ENCODE measurements at regions not wholly inside any gene's neighbourhood (a gene's known extent, or its start where the extent isn't known, plus 50 kb on each side); places are given as distances from the start of the nearest gene placed in this dataset.

DNA sequence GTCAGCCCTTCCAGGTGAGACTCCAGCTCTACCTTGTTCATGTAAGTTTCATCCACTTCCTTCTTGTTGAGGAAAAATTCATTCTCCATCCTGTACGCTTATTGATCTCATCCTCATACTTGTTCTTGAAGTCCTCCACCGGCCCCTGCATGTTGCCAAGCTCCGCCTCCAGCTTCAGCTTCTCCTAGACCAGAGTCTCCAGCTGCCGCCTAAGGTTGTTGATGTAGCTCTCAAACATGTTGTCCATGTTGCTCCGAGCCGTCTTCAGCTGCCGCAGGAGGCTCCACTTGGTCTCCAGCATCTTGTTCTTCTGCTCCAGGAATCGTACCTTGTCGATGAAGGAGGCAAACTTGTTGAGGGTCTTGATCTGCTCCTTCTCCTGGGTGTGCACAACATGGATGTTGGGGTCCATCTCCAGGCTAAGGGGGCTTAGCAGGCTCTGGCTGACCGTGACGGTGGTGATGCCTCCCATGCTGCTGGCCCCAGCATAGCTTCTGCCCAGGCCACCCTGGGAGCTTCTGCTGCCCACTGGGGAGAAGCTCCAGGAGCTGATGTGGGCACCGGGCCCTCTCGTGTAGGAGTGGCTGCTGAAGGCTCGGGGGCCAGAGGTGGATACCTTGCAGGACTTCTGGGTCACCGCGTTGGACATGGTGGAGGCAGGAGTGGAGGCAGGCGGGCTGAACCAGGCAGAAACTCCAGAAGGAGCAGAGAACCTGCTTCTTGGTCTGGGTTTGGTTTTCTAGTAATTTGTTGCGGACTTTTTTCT, 422.6 kb upstream of the ARPP21 start:
- Histone ChIP-seq H3K27me3 (ENCODE audit: control insufficient read depth, insufficient read depth, low read length) (no peaks in the 10 kb centered on the region), H3K27ac (ENCODE audit: low read length) (no peak overlapping the region), H3K9me3 (ENCODE audit: control insufficient read depth, insufficient read depth, low read depth, low read length) (no peaks in the 10 kb centered on the region), H3K4me3 (ENCODE audit: low read depth in 2 of 2, low read length in 2 of 2) (no peak overlapping the region), H3K4me1 (ENCODE audit: control insufficient read depth, insufficient read depth, low read length) (no peaks in the 10 kb centered on the region), H3K36me3 (ENCODE audit: control insufficient read depth, insufficient read depth, low read length) (no peaks in the 10 kb centered on the region)
- no TSS peak for BruUV-seq (replicated peaks)
- intact Hi-C loops (cut with micrococcal nuclease; ENCODE audit: unreplicated experiment), result no loop called here
- in situ Hi-C loops (cut with HindIII; ENCODE audit: low pct_unique_long_range_greater_than_20kb, low sequenced_read_pairs), result no loop called here
- DNase-seq (ENCODE audit: low read depth, low spot score), result no peak
- TF ChIP-seq, protein P1, sequence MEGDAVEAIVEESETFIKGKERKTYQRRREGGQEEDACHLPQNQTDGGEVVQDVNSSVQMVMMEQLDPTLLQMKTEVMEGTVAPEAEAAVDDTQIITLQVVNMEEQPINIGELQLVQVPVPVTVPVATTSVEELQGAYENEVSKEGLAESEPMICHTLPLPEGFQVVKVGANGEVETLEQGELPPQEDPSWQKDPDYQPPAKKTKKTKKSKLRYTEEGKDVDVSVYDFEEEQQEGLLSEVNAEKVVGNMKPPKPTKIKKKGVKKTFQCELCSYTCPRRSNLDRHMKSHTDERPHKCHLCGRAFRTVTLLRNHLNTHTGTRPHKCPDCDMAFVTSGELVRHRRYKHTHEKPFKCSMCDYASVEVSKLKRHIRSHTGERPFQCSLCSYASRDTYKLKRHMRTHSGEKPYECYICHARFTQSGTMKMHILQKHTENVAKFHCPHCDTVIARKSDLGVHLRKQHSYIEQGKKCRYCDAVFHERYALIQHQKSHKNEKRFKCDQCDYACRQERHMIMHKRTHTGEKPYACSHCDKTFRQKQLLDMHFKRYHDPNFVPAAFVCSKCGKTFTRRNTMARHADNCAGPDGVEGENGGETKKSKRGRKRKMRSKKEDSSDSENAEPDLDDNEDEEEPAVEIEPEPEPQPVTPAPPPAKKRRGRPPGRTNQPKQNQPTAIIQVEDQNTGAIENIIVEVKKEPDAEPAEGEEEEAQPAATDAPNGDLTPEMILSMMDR (IDR thresholded peaks at IDR 0.05), result no peak
- no peak for TF ChIP-seq TCF7L2 (IDR thresholded peaks at IDR 0.05; ENCODE audit: low read depth, low read length)
- TF ChIP-seq, protein P2, sequence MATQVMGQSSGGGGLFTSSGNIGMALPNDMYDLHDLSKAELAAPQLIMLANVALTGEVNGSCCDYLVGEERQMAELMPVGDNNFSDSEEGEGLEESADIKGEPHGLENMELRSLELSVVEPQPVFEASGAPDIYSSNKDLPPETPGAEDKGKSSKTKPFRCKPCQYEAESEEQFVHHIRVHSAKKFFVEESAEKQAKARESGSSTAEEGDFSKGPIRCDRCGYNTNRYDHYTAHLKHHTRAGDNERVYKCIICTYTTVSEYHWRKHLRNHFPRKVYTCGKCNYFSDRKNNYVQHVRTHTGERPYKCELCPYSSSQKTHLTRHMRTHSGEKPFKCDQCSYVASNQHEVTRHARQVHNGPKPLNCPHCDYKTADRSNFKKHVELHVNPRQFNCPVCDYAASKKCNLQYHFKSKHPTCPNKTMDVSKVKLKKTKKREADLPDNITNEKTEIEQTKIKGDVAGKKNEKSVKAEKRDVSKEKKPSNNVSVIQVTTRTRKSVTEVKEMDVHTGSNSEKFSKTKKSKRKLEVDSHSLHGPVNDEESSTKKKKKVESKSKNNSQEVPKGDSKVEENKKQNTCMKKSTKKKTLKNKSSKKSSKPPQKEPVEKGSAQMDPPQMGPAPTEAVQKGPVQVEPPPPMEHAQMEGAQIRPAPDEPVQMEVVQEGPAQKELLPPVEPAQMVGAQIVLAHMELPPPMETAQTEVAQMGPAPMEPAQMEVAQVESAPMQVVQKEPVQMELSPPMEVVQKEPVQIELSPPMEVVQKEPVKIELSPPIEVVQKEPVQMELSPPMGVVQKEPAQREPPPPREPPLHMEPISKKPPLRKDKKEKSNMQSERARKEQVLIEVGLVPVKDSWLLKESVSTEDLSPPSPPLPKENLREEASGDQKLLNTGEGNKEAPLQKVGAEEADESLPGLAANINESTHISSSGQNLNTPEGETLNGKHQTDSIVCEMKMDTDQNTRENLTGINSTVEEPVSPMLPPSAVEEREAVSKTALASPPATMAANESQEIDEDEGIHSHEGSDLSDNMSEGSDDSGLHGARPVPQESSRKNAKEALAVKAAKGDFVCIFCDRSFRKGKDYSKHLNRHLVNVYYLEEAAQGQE (IDR thresholded peaks at IDR 0.05; ENCODE audit: insufficient read depth in 1 of 2, low read depth in 2 of 2, low read length in 1 of 2), result no peak
- TF ChIP-seq SIN3A (IDR thresholded peaks at IDR 0.05; ENCODE audit: borderline replicate concordance, insufficient read depth, low read depth, low read length), result no peak
- no peak for TF ChIP-seq POLR2AphosphoS5 (IDR thresholded peaks at IDR 0.05; ENCODE audit: low read depth, low read length)
- no peak for ATAC-seq
- ChIA-PET CTCF (no interaction called here), POLR2A (no interaction called here)

DNA sequence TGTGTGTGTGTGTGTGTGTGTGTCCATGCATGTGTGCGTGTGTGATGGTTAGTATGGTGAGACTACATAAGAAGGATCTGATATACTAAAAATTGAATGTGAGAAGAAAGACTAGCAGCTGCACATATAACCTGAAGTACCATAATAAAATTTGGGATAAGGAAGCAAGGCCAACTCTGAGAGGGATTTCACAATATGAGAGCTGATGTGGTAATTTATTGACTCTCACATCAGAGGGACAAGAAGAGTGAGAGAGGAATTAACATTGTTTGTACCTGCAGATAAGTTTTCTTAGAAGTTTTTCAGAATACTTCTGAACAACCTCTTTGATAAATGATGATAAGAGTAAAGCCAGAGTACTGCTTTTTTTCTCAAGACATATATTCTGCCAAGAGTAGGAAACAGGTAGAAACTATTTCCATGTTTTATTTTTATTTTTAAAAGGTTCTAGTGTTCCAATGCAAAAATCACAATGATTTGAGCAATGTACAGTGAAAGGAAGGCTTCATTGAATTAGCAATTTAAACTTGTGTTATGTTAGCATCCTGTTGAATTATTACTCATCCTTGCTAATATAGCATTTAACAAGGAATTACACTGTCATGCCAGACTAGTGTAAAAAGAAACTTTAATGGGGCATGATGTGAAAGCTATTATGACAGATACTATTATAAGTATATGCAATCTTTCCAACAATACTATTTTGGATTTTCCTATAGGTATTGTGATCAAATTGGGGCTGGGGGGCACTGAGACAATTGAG, 415.5 kb upstream of the ARPP21 start:
- Histone ChIP-seq H3K4me3 (ENCODE audit: low read depth in 2 of 2, low read length in 2 of 2) (no peak overlapping the region), H3K9me3 (ENCODE audit: control insufficient read depth, insufficient read depth, low read depth, low read length) (no peaks in the 10 kb centered on the region), H3K36me3 (ENCODE audit: control insufficient read depth, insufficient read depth, low read length) (no peaks in the 10 kb centered on the region), H3K4me1 (ENCODE audit: control insufficient read depth, insufficient read depth, low read length) (no peaks in the 10 kb centered on the region), H3K27ac (ENCODE audit: low read length) (no peak overlapping the region), H3K27me3 (ENCODE audit: control insufficient read depth, insufficient read depth, low read length) (no peaks in the 10 kb centered on the region)
- intact Hi-C loops (cut with micrococcal nuclease; ENCODE audit: unreplicated experiment), result no loop called here
- CTCF ChIA-PET, result no interaction called here
- POLR2A ChIA-PET, result no interaction called here
- BruUV-seq (replicated peaks), result no TSS peak
- TF ChIP-seq, protein P1 (IDR thresholded peaks at IDR 0.05), result no peak
- TF ChIP-seq TCF7L2 (IDR thresholded peaks at IDR 0.05; ENCODE audit: low read depth, low read length), result no peak
- no peak for TF ChIP-seq POLR2AphosphoS5 (IDR thresholded peaks at IDR 0.05; ENCODE audit: low read depth, low read length)
- TF ChIP-seq, protein P2 (IDR thresholded peaks at IDR 0.05; ENCODE audit: insufficient read depth in 1 of 2, low read depth in 2 of 2, low read length in 1 of 2), result no peak
- no peak for TF ChIP-seq SIN3A (IDR thresholded peaks at IDR 0.05; ENCODE audit: borderline replicate concordance, insufficient read depth, low read depth, low read length)
- no peak for DNase-seq (ENCODE audit: low read depth, low spot score)
- ATAC-seq, result no peak
- in situ Hi-C loops (cut with HindIII; ENCODE audit: low pct_unique_long_range_greater_than_20kb, low sequenced_read_pairs), result no loop called here
